Renal cortex interstitium (tissue), 11 donors: ENCODE measurements at regions not wholly inside any gene's neighbourhood (a gene's known extent, or its start where the extent isn't known, plus 50 kb on each side); places are given as distances from the start of the nearest gene placed in this dataset.
A peak's percentile ranks its signal among the peaks of the same experiment; 100 is the strongest.

Source experiments
- DNase-seq, 11 donors: peaks; one replicate each; pipeline ENCODE4 v3.0.0-alpha.2; 2013; ENCODE audit warnings: low read depth in 9 of 11, low spot score in 4 of 11; ENCODE audit errors: extremely low read depth in 1 of 11

- no peak for DNase-seq
These were observed 131.1 kb upstream of the CHST15 start for GRCh38 chr10:124224331-124225028.

GRCh38 chr10:124223711-124224085 lies 130.3 kb upstream of the CHST15 start:
- no peak for DNase-seq

GRCh38 chr10:124222988-124223710 lies 129.8 kb upstream of the CHST15 start:
- DNase-seq = no peak

- DNase-seq = no peak
These were observed 129.1 kb upstream of the CHST15 start for GRCh38 chr10:124222318-124222987.

- DNase-seq = peak in 5 of 11 donors; percentile 28 to 64 (median 63)
These were observed 128.2 kb upstream of the CHST15 start for GRCh38 chr10:124221356-124222317.

- DNase-seq = no peak
These were observed 127.6 kb upstream of the CHST15 start for GRCh38 chr10:124220971-124221355.

- no peak for DNase-seq
These were observed 127.1 kb upstream of the CHST15 start for GRCh38 chr10:124220547-124220946.

- no peak for DNase-seq
These were observed 126.3 kb upstream of the CHST15 start for GRCh38 chr10:124219655-124220054.

- DNase-seq = no peak
These were observed 125.7 kb upstream of the CHST15 start for GRCh38 chr10:124219062-124219461.

- no peak for DNase-seq
These were observed 124.8 kb upstream of the CHST15 start for GRCh38 chr10:124217906-124218804.

- no peak for DNase-seq
These were observed 123.6 kb upstream of the CHST15 start for GRCh38 chr10:124217031-124217430.

GRCh38 chr10:124214610-124215375 lies 121.4 kb upstream of the CHST15 start:
- DNase-seq = no peak

- DNase-seq = no peak
These were observed 120.6 kb upstream of the CHST15 start for GRCh38 chr10:124213899-124214510.

GRCh38 chr10:124213471-124213870 lies 120.1 kb upstream of the CHST15 start:
- no peak for DNase-seq

GRCh38 chr10:124212702-124213101 lies 119.3 kb upstream of the CHST15 start:
- DNase-seq = no peak

GRCh38 chr10:124211921-124212320 lies 118.5 kb upstream of the CHST15 start:
- DNase-seq = no peak

GRCh38 chr10:124210263-124210662 lies 116.9 kb upstream of the CHST15 start:
- no peak for DNase-seq
